Type B pancreatic cell (in vitro differentiated cells): ENCODE measurements at regions not wholly inside any gene's neighbourhood (a gene's known extent, or its start where the extent isn't known, plus 50 kb on each side); places are given as distances from the start of the nearest gene placed in this dataset.

Experiments used
- DNase-seq: peaks from one replicate; pipeline ENCODE4 v3.0.0; 2021; ENCODE audit warnings: mixed read lengths; ENCODE audit not compliant: unreplicated experiment; ENCODE audit errors: extremely low spot score
- H3K27ac Mint-ChIP-seq: 2 replicates; pipeline ENCODE4 v1.8.0; 2021; ENCODE audit warnings: mild to moderate bottlenecking, mixed read lengths
- H3K27me3 Mint-ChIP-seq: 2 replicates; pipeline ENCODE4 v1.8.0; 2021; ENCODE audit warnings: mixed read lengths
- H3K36me3 Mint-ChIP-seq: 2 replicates; pipeline ENCODE4 v1.8.0; 2021; ENCODE audit warnings: mixed read lengths
- H3K4me1 Mint-ChIP-seq: one replicate; pipeline ENCODE4 v1.8.0; 2021; ENCODE audit warnings: mixed read lengths; ENCODE audit not compliant: unreplicated experiment
- H3K4me3 Mint-ChIP-seq: 2 replicates; pipeline ENCODE4 v1.8.0; 2021; ENCODE audit warnings: mild to moderate bottlenecking, mixed read lengths
- H3K9me3 Mint-ChIP-seq: 2 replicates; pipeline ENCODE4 v1.8.0; 2021; ENCODE audit warnings: mixed read lengths
- CTCF ChIP-seq: fragments of 200-600 bp; sonication (generic); conservative IDR thresholded peaks from 2 replicates; pipeline ENCODE4 v1.5.0; 2021; ENCODE audit warnings: antibody characterized with exemption, mild to moderate bottlenecking

GRCh38 chr5:54679686-54680085 lies 162.1 kb downstream of the SNX18 start:
- Mint-ChIP-seq H3K9me3 (peaks cover 6% of the 10 kb centered on the region), H3K27me3 (peaks cover 5% of the 10 kb centered on the region), H3K4me1 (no peaks in the 10 kb centered on the region), H3K4me3 (no peak overlapping the region), H3K36me3 (no peaks in the 10 kb centered on the region), H3K27ac (no peak overlapping the region)
- no peak for TF ChIP-seq CTCF
- no peak for DNase-seq

GRCh38 chr5:54678737-54679136 lies 161.2 kb downstream of the SNX18 start:
- Mint-ChIP-seq H3K27me3 (peaks cover 5% of the 10 kb centered on the region), H3K27ac (no peak overlapping the region), H3K4me3 (no peak overlapping the region), H3K9me3 (peaks cover 6% of the 10 kb centered on the region), H3K36me3 (no peaks in the 10 kb centered on the region), H3K4me1 (peaks cover 6% of the 10 kb centered on the region)
- TF ChIP-seq CTCF, result no peak
- no peak for DNase-seq

- Mint-ChIP-seq H3K4me1 (peaks cover 7% of the 10 kb centered on the region), H3K27ac (no peak overlapping the region), H3K27me3 (peaks cover 5% of the 10 kb centered on the region), H3K36me3 (peaks cover 3% of the 10 kb centered on the region), H3K9me3 (no peaks in the 10 kb centered on the region), H3K4me3 (no peak overlapping the region)
- no peak for DNase-seq
- TF ChIP-seq CTCF, result no peak
Measured at GRCh38 chr5:54676481-54677340, 159.2 kb downstream of the SNX18 start.

GRCh38 chr5:54673523-54674225 lies 156.1 kb downstream of the SNX18 start:
- Mint-ChIP-seq H3K27me3 (peaks cover 5% of the 10 kb centered on the region), H3K4me3 (no peak overlapping the region), H3K36me3 (peaks cover 3% of the 10 kb centered on the region), H3K9me3 (peaks cover 6% of the 10 kb centered on the region), H3K4me1 (peaks cover 12% of the 10 kb centered on the region), H3K27ac (no peak overlapping the region)
- no peak for TF ChIP-seq CTCF
- no peak for DNase-seq

- no peak for DNase-seq
- TF ChIP-seq CTCF, result no peak
- peaks cover under 1% of the 10 kb centered on the region for H3K27me3 Mint-ChIP-seq
- H3K27ac Mint-ChIP-seq, result no peak overlapping the region
- H3K4me3 Mint-ChIP-seq, result no peak overlapping the region
- H3K9me3 Mint-ChIP-seq, result peaks cover 13% of the 10 kb centered on the region
- peaks cover 12% of the 10 kb centered on the region for H3K4me1 Mint-ChIP-seq
- H3K36me3 Mint-ChIP-seq, result peaks cover 3% of the 10 kb centered on the region
Measured at GRCh38 chr5:54672871-54673270, 155.3 kb downstream of the SNX18 start.
